Neural crest cell (in vitro differentiated cells): ENCODE measurements at regions not wholly inside any gene's neighbourhood (a gene's known extent, or its start where the extent isn't known, plus 50 kb on each side); places are given as distances from the start of the nearest gene placed in this dataset.
A peak's percentile ranks its signal among the peaks of the same experiment; 100 is the strongest.

ENCODE experiments used
- DNase-seq: peaks from one replicate; pipeline ENCODE4 v3.0.0; 2021; ENCODE audit warnings: low read depth, mixed read lengths, low spot score
- H3K27ac Mint-ChIP-seq: one replicate; pipeline ENCODE4 v1.8.0; 2021; ENCODE audit warnings: mild to moderate bottlenecking, mixed read lengths; ENCODE audit not compliant: unreplicated experiment
- H3K27me3 Mint-ChIP-seq: 2 replicates; pipeline ENCODE4 v1.8.0; 2021; ENCODE audit warnings: low read depth, mild to moderate bottlenecking, mixed read lengths
- H3K36me3 Mint-ChIP-seq: 2 replicates; pipeline ENCODE4 v1.8.0; 2021; ENCODE audit warnings: low read depth, mild to moderate bottlenecking, mixed read lengths
- H3K4me1 Mint-ChIP-seq: 2 replicates; pipeline ENCODE4 v1.8.0; 2021; ENCODE audit warnings: mixed read lengths
- H3K4me3 Mint-ChIP-seq: one replicate; pipeline ENCODE4 v1.8.0; 2021; ENCODE audit warnings: mild to moderate bottlenecking, mixed read lengths
- H3K9me3 Mint-ChIP-seq: 2 replicates; pipeline ENCODE4 v1.8.0; 2021; ENCODE audit warnings: mixed read lengths
- CTCF ChIP-seq: fragments of 200-600 bp; sonication (generic); conservative IDR thresholded peaks from 2 replicates; pipeline ENCODE4 v1.5.0; 2021; ENCODE audit warnings: antibody characterized with exemption, mild to moderate bottlenecking

GRCh38 chr2:12819721-12820120 lies 103.0 kb downstream of the TRIB2 start:
- Mint-ChIP-seq H3K4me3 (no peak overlapping the region), H3K27me3 (no peaks in the 10 kb centered on the region), H3K4me1 (peaks cover 24% of the 10 kb centered on the region), H3K36me3 (no peaks in the 10 kb centered on the region), H3K27ac (no peak overlapping the region), H3K9me3 (peaks cover 2% of the 10 kb centered on the region)
- TF ChIP-seq CTCF: no peak
- DNase-seq: no peak

GRCh38 chr2:12821656-12822055 lies 104.9 kb downstream of the TRIB2 start:
- Mint-ChIP-seq H3K27me3 (no peaks in the 10 kb centered on the region), H3K36me3 (no peaks in the 10 kb centered on the region), H3K4me1 (peaks cover 32% of the 10 kb centered on the region), H3K4me3 (no peak overlapping the region), H3K27ac (no peak overlapping the region), H3K9me3 (peaks cover 2% of the 10 kb centered on the region)
- DNase-seq: no peak
- no peak for TF ChIP-seq CTCF

- peaks cover 37% of the 10 kb centered on the region for H3K4me1 Mint-ChIP-seq
- no peak for TF ChIP-seq CTCF
- H3K36me3 Mint-ChIP-seq: no peaks in the 10 kb centered on the region
- H3K9me3 Mint-ChIP-seq: no peaks in the 10 kb centered on the region
- peak overlapping the region; percentile 81 for H3K27ac Mint-ChIP-seq
- H3K4me3 Mint-ChIP-seq: no peak overlapping the region
- no peak for DNase-seq
- H3K27me3 Mint-ChIP-seq: no peaks in the 10 kb centered on the region
These were observed 107.6 kb downstream of the TRIB2 start for GRCh38 chr2:12824351-12824777.

GRCh38 chr2:12824778-12825379 lies 108.1 kb downstream of the TRIB2 start:
- no peak overlapping the region for H3K4me3 Mint-ChIP-seq
- TF ChIP-seq CTCF: no peak
- peaks cover 31% of the 10 kb centered on the region for H3K4me1 Mint-ChIP-seq
- no peaks in the 10 kb centered on the region for H3K36me3 Mint-ChIP-seq
- DNase-seq: no peak
- H3K27ac Mint-ChIP-seq: peak overlapping the region; percentile 81
- H3K27me3 Mint-ChIP-seq: no peaks in the 10 kb centered on the region
- H3K9me3 Mint-ChIP-seq: no peaks in the 10 kb centered on the region

GRCh38 chr2:12826781-12827180 lies 110.0 kb downstream of the TRIB2 start:
- Mint-ChIP-seq H3K9me3 (no peaks in the 10 kb centered on the region), H3K4me3 (no peak overlapping the region), H3K36me3 (no peaks in the 10 kb centered on the region), H3K27me3 (no peaks in the 10 kb centered on the region), H3K4me1 (peaks cover 31% of the 10 kb centered on the region), H3K27ac (no peak overlapping the region)
- TF ChIP-seq CTCF: no peak
- DNase-seq: no peak
